ENCODE measurements at regions not wholly inside any gene's neighbourhood (a gene's known extent, or its start where the extent isn't known, plus 50 kb on each side); places are given as distances from the start of the nearest gene placed in this dataset.

- TF ChIP-seq CTCF (CRISPR knock-in tag; IDR thresholded peaks at IDR 0.05) (no peak), LRRFIP1 (CRISPR knock-in tag; conservative IDR thresholded peaks at IDR 0.05) (no peak), BRCA1 (CRISPR knock-in tag; IDR thresholded peaks at IDR 0.05) (no peak), ZNF318 (CRISPR knock-in tag; IDR thresholded peaks at IDR 0.05) (no peak), NBN (conservative IDR thresholded peaks at IDR 0.05) (no peak), HNRNPK (IDR thresholded peaks at IDR 0.05; ENCODE audit: low read depth, low read length, poor library complexity, severe bottlenecking) (no peak)
Observed at GRCh38 chr4:64613046-64613445, 203.8 kb upstream of the TECRL start.

Data from HepG2 (cell line).